SK-N-SH (cell line): ENCODE measurements at regions not wholly inside any gene's neighbourhood (a gene's known extent, or its start where the extent isn't known, plus 50 kb on each side); places are given as distances from the start of the nearest gene placed in this dataset.
A peak's percentile ranks its signal among the peaks of the same experiment; 100 is the strongest.

Experiments used
- CTCF ChIA-PET: fragments of 300-600, 350-600 bp; formaldehyde crosslinking; extraction: SDS; loops from one replicate; lab custom pipeline; 2021; lab: Yijun Ruan, JAX
- POLR2A ChIA-PET: fragments of 350-600 bp; sonication (Branson Sonifier 250); formaldehyde crosslinking; extraction: SDS; loops from one replicate; lab custom pipeline; 2020; ENCODE audit warnings: antibody characterized with exemption, inconsistent platforms; lab: Yijun Ruan, JAX
- DNase-seq: peaks from one replicate; pipeline ENCODE4 v3.0.0; 2012
- H2AFZ ChIP-seq: fragments of 200-600 bp; sonication (generic); 2 replicates; pipeline ENCODE4 v1.8.1; 2016; ENCODE audit warnings: antibody characterized with exemption, mild to moderate bottlenecking, low read depth
- H3F3A ChIP-seq: fragments of 200-600 bp; sonication (generic); replicated peaks from 2 replicates; pipeline ENCODE3; 2016; ENCODE audit warnings: antibody characterized with exemption, mild to moderate bottlenecking; ENCODE audit not compliant: insufficient read depth
- H3K27ac ChIP-seq, 2 experiments: fragments of 200-500 bp in 1 of 2; fragments of 200-600 bp in 1 of 2; sonication (Bioruptor generic) in 1 of 2; sonication (generic), shearing (Covaris generic) in 1 of 2; 2 replicates each; pipeline versions ENCODE4 v1.5.1 to v1.6.1; 2014 to 2016; ENCODE audit warnings: low read depth in 2 of 2, inconsistent platforms in 1 of 2, low read length in 1 of 2, mild to moderate bottlenecking in 1 of 2, mixed read lengths in 1 of 2
- H3K27me3 ChIP-seq: fragments of 200-600 bp; sonication (generic), shearing (Covaris generic); 2 replicates; pipeline ENCODE4 v1.6.1; 2016; ENCODE audit warnings: mixed run types; ENCODE audit not compliant: insufficient read depth
- H3K36me3 ChIP-seq, 2 experiments: fragments of 200-500 bp in 1 of 2; fragments of 200-600 bp in 1 of 2; sonication (Bioruptor generic) in 1 of 2; sonication (generic) in 1 of 2; replicated peaks in 1 of 2; 2 replicates each; pipeline versions ENCODE3 to v1.5.1; 2014 to 2016; ENCODE audit warnings: low read length in 1 of 2, mild to moderate bottlenecking in 1 of 2; ENCODE audit not compliant: insufficient read depth in 2 of 2, control insufficient read depth in 1 of 2
- H3K4me1 ChIP-seq, 2 experiments: fragments of 200-500 bp in 1 of 2; fragments of 200-600 bp in 1 of 2; sonication (Bioruptor generic) in 1 of 2; sonication (generic), shearing (Covaris generic) in 1 of 2; 2 replicates each; pipeline versions ENCODE4 v1.5.1 to v1.6.1; 2014 to 2016; ENCODE audit warnings: low read depth in 1 of 2, low read length in 1 of 2, mixed run types in 1 of 2; ENCODE audit not compliant: insufficient read depth in 2 of 2, control insufficient read depth in 1 of 2
- H3K4me2 ChIP-seq: fragments of 200-600 bp; sonication (generic), shearing (Covaris generic); 2 replicates; pipeline ENCODE4 v1.6.1; 2017; ENCODE audit warnings: mixed run types
- H3K4me3 ChIP-seq, 2 experiments: fragments of 200-500 bp in 1 of 2; fragments of 200-600 bp in 1 of 2; sonication (Bioruptor generic) in 1 of 2; sonication (generic), shearing (Covaris generic) in 1 of 2; 2 replicates each; pipeline versions ENCODE4 v1.5.1 to v1.8.1; 2014 to 2016; ENCODE audit warnings: low read depth in 2 of 2, inconsistent platforms in 1 of 2, low read length in 1 of 2, mild to moderate bottlenecking in 1 of 2, mixed read lengths in 1 of 2, moderate library complexity in 1 of 2
- H3K79me2 ChIP-seq: fragments of 200-600 bp; sonication (generic); 2 replicates; pipeline ENCODE4 v1.8.1; 2017; ENCODE audit warnings: mild to moderate bottlenecking; ENCODE audit not compliant: insufficient read depth
- H3K9ac ChIP-seq: fragments of 200-600 bp; sonication (generic); 2 replicates; pipeline ENCODE4 v1.6.1; 2017; ENCODE audit warnings: mixed run types
- H3K9me2 ChIP-seq: fragments of 200-600 bp; sonication (generic); 2 replicates; pipeline ENCODE4 v1.6.1; 2017; ENCODE audit warnings: mixed run types
- H3K9me3 ChIP-seq: fragments of 200-600 bp; sonication (generic); 2 replicates; pipeline ENCODE4 v1.6.1; 2017; ENCODE audit warnings: mixed run types, mild to moderate bottlenecking, moderate library complexity
- H4K20me1 ChIP-seq: fragments of 200-600 bp; sonication (generic); 2 replicates; pipeline ENCODE4 v1.6.1; 2017; ENCODE audit warnings: mild to moderate bottlenecking, mixed run types; ENCODE audit not compliant: insufficient read depth
- CTCF ChIP-seq: fragments of 200-600 bp; sonication (generic); IDR thresholded peaks from 2 replicates; pipeline ENCODE4 v1.6.1; 2017; ENCODE audit warnings: antibody characterized with exemption, mild to moderate bottlenecking, moderate library complexity
- EP300 ChIP-seq, 2 experiments: IDR thresholded peaks; 2 replicates each; pipeline versions ENCODE4 v1.4.0 to v1.6.1; 2012; ENCODE audit warnings: borderline replicate concordance in 1 of 2, low read depth in 1 of 2, low read length in 1 of 2
- EZH2phosphoT487 ChIP-seq: fragments of 200-600 bp; sonication (generic); IDR thresholded peaks from 2 replicates; pipeline ENCODE4 v1.6.1; 2017; ENCODE audit warnings: low read depth, mixed run types, mild to moderate bottlenecking, antibody characterized with exemption, moderate library complexity, borderline replicate concordance
- FOSL2 ChIP-seq: IDR thresholded peaks from 2 replicates; pipeline ENCODE4 v1.4.0; 2012; ENCODE audit warnings: low read depth, mild to moderate bottlenecking, moderate library complexity, borderline replicate concordance
- FOXJ3 ChIP-seq: sonication (generic); formaldehyde crosslinking; IDR thresholded peaks from 2 replicates; pipeline ENCODE4 v1.5.1; 2020; ENCODE audit warnings: mild to moderate bottlenecking, missing genetic modification reagents
- GATA2 ChIP-seq: sonication (generic); formaldehyde crosslinking; IDR thresholded peaks from 2 replicates; pipeline ENCODE4 v1.5.0; 2020; ENCODE audit warnings: mild to moderate bottlenecking, missing genetic modification reagents
- MAX ChIP-seq: IDR thresholded peaks from 2 replicates; pipeline ENCODE4 v1.4.0; 2012; ENCODE audit warnings: low read depth
- MXI1 ChIP-seq: IDR thresholded peaks from 2 replicates; pipeline ENCODE4 v1.6.1; 2012; ENCODE audit warnings: mild to moderate bottlenecking, low read depth, low read length, improper control_type of control experiment
- RCOR1 ChIP-seq: fragments of 150-350 bp; IDR thresholded peaks from 2 replicates; pipeline ENCODE4 v1.6.1; 2017; ENCODE audit warnings: antibody characterized with exemption, low read length
- REST ChIP-seq: IDR thresholded peaks from 2 replicates; pipeline ENCODE4 v1.6.1; 2012; ENCODE audit warnings: mild to moderate bottlenecking, low read depth, low read length, moderate library complexity
- RFX5 ChIP-seq: IDR thresholded peaks from 2 replicates; pipeline ENCODE4 v1.6.1; 2012; ENCODE audit warnings: mild to moderate bottlenecking, improper control_type of control experiment, low read length
- SIN3A ChIP-seq: IDR thresholded peaks from 2 replicates; pipeline ENCODE4 v1.6.1; 2012; ENCODE audit warnings: low read depth, mild to moderate bottlenecking, low read length, moderate library complexity, borderline replicate concordance
- TCF12 ChIP-seq: IDR thresholded peaks from 2 replicates; pipeline ENCODE4 v1.4.0; 2012
- TEAD4 ChIP-seq: IDR thresholded peaks from 2 replicates; pipeline ENCODE4 v1.4.0; 2012; ENCODE audit warnings: mild to moderate bottlenecking, borderline replicate concordance; ENCODE audit not compliant: insufficient read depth
- USF1 ChIP-seq: IDR thresholded peaks from 2 replicates; pipeline ENCODE4 v1.4.0; 2012; ENCODE audit warnings: low read depth, borderline replicate concordance
- USF2 ChIP-seq: fragments of 150-350 bp; IDR thresholded peaks from 2 replicates; pipeline ENCODE4 v1.6.1; 2017; ENCODE audit warnings: antibody characterized with exemption, low read length, low read depth, borderline replicate concordance
- WGBS: methylation state at CpG from one replicate; pipeline ENCODE4 v1.1.6; 2017; ENCODE audit warnings: low lambda C conversion rate; 5-methylcytosine and 5-hydroxymethylcytosine counted together
- TF ChIP-seq, protein P1 (sequence below): IDR thresholded peaks from 2 replicates; pipeline ENCODE4; 2012

GRCh38 chr21:25243808-25244207, 363.5 kb downstream of the MRPL39 start:
- H3K79me2 ChIP-seq = no peaks in the 10 kb centered on the region
- H3K27me3 ChIP-seq = no peaks in the 10 kb centered on the region
- H4K20me1 ChIP-seq = no peaks in the 10 kb centered on the region
- H3K9ac ChIP-seq = no peak overlapping the region
- H3K4me1 ChIP-seq = peaks cover 0 to 2% of the 10 kb centered on the region in 2 experiments; a peak in 2 of 4 replicates
- TF ChIP-seq RCOR1 (peak; percentile 12; the same call in 1 of the 2 replicates), USF1 (no peak), RFX5 (no peak), EP300 (IDR thresholded peaks at IDR 0.05; ENCODE audit: borderline replicate concordance in 1 of 2, low read depth in 1 of 2, low read length in 1 of 2) (peak in 1 of 2 experiments; percentile 70; a peak in 1 of 4 replicates), MXI1 (no peak), GATA2 (CRISPR knock-in tag) (peak; percentile 51; the same call in 1 of the 2 replicates), MAX (no peak)
- TF ChIP-seq, protein P1, sequence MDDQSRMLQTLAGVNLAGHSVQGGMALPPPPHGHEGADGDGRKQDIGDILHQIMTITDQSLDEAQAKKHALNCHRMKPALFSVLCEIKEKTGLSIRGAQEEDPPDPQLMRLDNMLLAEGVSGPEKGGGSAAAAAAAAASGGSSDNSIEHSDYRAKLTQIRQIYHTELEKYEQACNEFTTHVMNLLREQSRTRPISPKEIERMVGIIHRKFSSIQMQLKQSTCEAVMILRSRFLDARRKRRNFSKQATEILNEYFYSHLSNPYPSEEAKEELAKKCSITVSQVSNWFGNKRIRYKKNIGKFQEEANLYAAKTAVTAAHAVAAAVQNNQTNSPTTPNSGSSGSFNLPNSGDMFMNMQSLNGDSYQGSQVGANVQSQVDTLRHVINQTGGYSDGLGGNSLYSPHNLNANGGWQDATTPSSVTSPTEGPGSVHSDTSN = no peak
- H3K9me2 ChIP-seq = no peaks in the 10 kb centered on the region
- H3K27ac ChIP-seq = peak overlapping the region in 1 of 2 experiments; percentile 82; a peak in 2 of 4 replicates
- DNase-seq = peak; percentile 31
- H3K36me3 ChIP-seq = peaks cover 0 to 6% of the 10 kb centered on the region in 2 experiments
- no peak overlapping the region for H3K4me2 ChIP-seq
- no peak overlapping the region for H3K4me3 ChIP-seq
- H3K9me3 ChIP-seq = 0 out of 2 replicates have a peak, but pooled peaks cover 1% of the 10 kb centered on the region
- 41% methylated on average over 7 of the region's 7 CpGs for WGBS
- POLR2A ChIA-PET = no interaction called here
- H3F3A ChIP-seq = peaks cover 5% of the 10 kb centered on the region
- no peak overlapping the region for H2AFZ ChIP-seq
- CTCF ChIA-PET = interaction anchor here (1.0 kb wide), 2 partner anchors 9 to 141 kb away, joined by 3 read pairs; no protein-coding TSS in a partner anchor

GRCh38 chr21:25240974-25241373, 366.3 kb downstream of the MRPL39 start:
- peaks cover 5% of the 10 kb centered on the region for H3F3A ChIP-seq
- TF ChIP-seq SIN3A (no peak), CTCF (no peak), EP300 (IDR thresholded peaks at IDR 0.05; ENCODE audit: borderline replicate concordance in 1 of 2, low read depth in 1 of 2, low read length in 1 of 2) (no peak), RCOR1 (no peak), TCF12 (no peak), FOSL2 (no peak), EZH2phosphoT487 (no peak), REST (no peak), GATA2 (CRISPR knock-in tag) (no peak), MXI1 (no peak), FOXJ3 (no peak), USF2 (no peak), TEAD4 (no peak)

More at GRCh38 chr21:25240974-25241373, 366.3 kb downstream of the MRPL39 start:
- Histone ChIP-seq H3K4me1 (peaks cover 0 to 2% of the 10 kb centered on the region in 2 experiments; a peak in 2 of 4 replicates), H3K9ac (no peak overlapping the region), H3K4me2 (no peak overlapping the region), H3K79me2 (no peaks in the 10 kb centered on the region), H3K36me3 (peaks cover 0 to 13% of the 10 kb centered on the region in 2 experiments), H3K27ac (no peak overlapping the region), H4K20me1 (no peaks in the 10 kb centered on the region), H3K4me3 (no peak overlapping the region), H3K9me2 (no peaks in the 10 kb centered on the region), H3K9me3 (0 out of 2 replicates have a peak, but pooled peaks cover 5% of the 10 kb centered on the region), H3K27me3 (no peaks in the 10 kb centered on the region), H2AFZ (no peak overlapping the region)
- WGBS = 85% methylated on average over 1 of the region's 1 CpG
- CTCF ChIA-PET = interaction anchor here (0.7 kb wide), 1 partner anchor 73 kb away, joined by 3 read pairs; no protein-coding TSS in a partner anchor
- POLR2A ChIA-PET = no interaction called here
- DNase-seq = no peak
